Activated naive CD8-positive, alpha-beta T cell treated with anti-CD3 and anti-CD28 coated beads, Interleukin-2, amount 50 U/mL, for 24 hours (primary cell): ENCODE measurements at regions not wholly inside any gene's neighbourhood (a gene's known extent, or its start where the extent isn't known, plus 50 kb on each side); places are given as distances from the start of the nearest gene placed in this dataset.

ENCODE experiments used
- ATAC-seq: fragments of 150-1000 bp; cut with Tn5 transposase; one replicate; pipeline ENCODE4 v1.10.0; 2021
- DNase-seq: peaks from one replicate; pipeline ENCODE4 v3.0.0; 2021
- H3K27ac Mint-ChIP-seq: one replicate; pipeline ENCODE4 v1.8.0; 2021; ENCODE audit warnings: mild to moderate bottlenecking, mixed read lengths
- H3K27me3 Mint-ChIP-seq: one replicate; pipeline ENCODE4 v1.8.0; 2021; ENCODE audit warnings: mixed read lengths
- H3K36me3 Mint-ChIP-seq: one replicate; pipeline ENCODE4 v1.8.0; 2021; ENCODE audit warnings: low read depth, mixed read lengths
- H3K4me1 Mint-ChIP-seq: one replicate; pipeline ENCODE4 v1.8.0; 2021; ENCODE audit warnings: mixed read lengths
- H3K4me3 Mint-ChIP-seq: one replicate; pipeline ENCODE4 v1.8.0; 2021; ENCODE audit warnings: mild to moderate bottlenecking, moderate library complexity, mixed read lengths
- H3K9me3 Mint-ChIP-seq: one replicate; pipeline ENCODE4 v1.8.0; 2021; ENCODE audit warnings: mixed read lengths

DNA sequence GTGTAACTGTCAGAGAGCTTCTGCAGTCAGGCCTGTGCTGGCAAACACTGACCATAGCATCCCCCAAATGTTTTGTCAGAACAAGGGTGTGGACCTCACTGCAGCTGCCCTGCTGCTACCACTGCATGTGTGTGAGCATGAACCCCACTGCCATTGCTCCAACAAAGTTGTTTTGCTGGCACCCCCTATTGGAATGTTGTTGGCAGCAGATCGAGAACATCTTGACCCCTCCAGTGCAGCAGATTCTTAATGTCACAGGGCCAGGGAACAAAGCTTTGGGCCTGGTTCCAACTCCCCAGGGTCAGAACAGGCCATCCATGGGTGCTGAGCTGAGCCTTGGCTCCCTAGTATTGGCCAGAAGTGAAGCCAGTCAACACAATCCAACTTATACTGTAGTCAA is 1537.4 kb downstream of the NCAM2 start:
- Mint-ChIP-seq H3K4me1 (peaks cover 8% of the 10 kb centered on the region), H3K9me3 (peaks cover 39% of the 10 kb centered on the region), H3K27ac (no peak overlapping the region), H3K27me3 (no peaks in the 10 kb centered on the region), H3K36me3 (no peaks in the 10 kb centered on the region), H3K4me3 (no peak overlapping the region)
- ATAC-seq, result no peak
- DNase-seq, result no peak

DNA sequence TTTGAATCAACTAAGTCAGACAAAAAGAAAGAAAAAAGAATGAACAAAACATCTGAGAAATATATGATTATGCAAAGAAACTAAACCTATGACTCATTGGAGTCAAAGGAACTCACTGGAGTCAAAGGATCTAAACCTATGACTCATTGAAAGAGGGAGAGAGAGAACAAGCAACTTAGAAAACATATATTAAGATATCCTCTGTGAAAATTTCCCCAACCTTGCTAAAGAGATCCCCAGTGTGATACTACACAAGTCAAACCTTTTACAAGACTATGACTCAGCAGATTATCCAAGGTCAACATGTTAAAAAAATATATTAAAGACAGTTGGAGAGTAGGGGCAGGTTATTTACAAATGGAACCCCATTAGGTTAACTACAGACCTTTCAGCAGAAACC is 1538.3 kb downstream of the NCAM2 start:
- ATAC-seq (peak; percentile 68), DNase-seq (no peak)
- Mint-ChIP-seq H3K4me3 (no peak overlapping the region), H3K27ac (no peak overlapping the region), H3K4me1 (peaks cover 8% of the 10 kb centered on the region), H3K9me3 (peaks cover 39% of the 10 kb centered on the region), H3K36me3 (no peaks in the 10 kb centered on the region), H3K27me3 (no peaks in the 10 kb centered on the region)

DNA sequence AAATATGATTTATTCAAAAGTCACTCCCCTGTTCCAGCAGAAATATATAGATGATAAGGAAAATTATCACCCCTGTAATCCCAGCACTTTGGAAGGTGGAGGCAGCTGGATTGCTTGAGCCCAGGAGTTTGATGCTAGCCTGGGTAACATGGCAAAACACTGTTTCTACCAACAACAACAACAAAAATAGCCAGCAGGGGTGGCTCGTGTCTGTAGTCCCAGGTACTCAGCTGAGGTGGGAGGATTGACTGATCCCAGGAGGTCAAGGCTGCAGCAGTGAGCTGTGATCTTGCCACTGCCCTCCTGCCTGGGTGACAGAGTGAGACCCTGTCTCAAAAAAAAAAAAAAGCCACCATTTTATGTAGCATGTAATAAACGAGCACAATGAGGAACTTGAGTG is 1546.5 kb downstream of the NCAM2 start:
- no peak overlapping the region for H3K4me3 Mint-ChIP-seq
- no peak for DNase-seq
- H3K4me1 Mint-ChIP-seq, result no peaks in the 10 kb centered on the region
- H3K9me3 Mint-ChIP-seq, result peaks cover 4% of the 10 kb centered on the region
- ATAC-seq, result no peak
- H3K27me3 Mint-ChIP-seq, result no peaks in the 10 kb centered on the region
- no peaks in the 10 kb centered on the region for H3K36me3 Mint-ChIP-seq
- no peak overlapping the region for H3K27ac Mint-ChIP-seq

DNA sequence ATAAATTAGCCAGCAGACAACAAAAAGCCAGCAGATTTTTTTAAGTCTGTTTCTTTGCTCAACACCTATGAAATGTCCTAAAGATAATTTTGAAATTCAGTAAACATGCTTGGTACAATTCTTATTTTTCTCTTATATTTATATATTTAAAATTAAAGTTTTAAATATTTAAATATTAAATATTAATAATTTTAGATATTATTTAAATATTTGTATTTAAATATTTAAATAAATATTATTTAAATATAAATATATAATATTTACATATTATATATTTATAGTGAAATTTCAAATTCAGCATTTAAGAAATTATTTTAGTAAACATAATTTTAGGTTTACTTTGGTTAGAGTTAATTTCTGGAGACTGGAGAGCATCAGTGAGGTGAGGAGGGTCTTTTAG is 1554.2 kb downstream of the NCAM2 start:
- no peaks in the 10 kb centered on the region for H3K9me3 Mint-ChIP-seq
- H3K27me3 Mint-ChIP-seq, result no peaks in the 10 kb centered on the region
- no peak overlapping the region for H3K4me3 Mint-ChIP-seq
- H3K27ac Mint-ChIP-seq, result no peak overlapping the region
- H3K4me1 Mint-ChIP-seq, result no peaks in the 10 kb centered on the region
- no peak for DNase-seq
- H3K36me3 Mint-ChIP-seq, result no peaks in the 10 kb centered on the region
- ATAC-seq, result no peak

DNA sequence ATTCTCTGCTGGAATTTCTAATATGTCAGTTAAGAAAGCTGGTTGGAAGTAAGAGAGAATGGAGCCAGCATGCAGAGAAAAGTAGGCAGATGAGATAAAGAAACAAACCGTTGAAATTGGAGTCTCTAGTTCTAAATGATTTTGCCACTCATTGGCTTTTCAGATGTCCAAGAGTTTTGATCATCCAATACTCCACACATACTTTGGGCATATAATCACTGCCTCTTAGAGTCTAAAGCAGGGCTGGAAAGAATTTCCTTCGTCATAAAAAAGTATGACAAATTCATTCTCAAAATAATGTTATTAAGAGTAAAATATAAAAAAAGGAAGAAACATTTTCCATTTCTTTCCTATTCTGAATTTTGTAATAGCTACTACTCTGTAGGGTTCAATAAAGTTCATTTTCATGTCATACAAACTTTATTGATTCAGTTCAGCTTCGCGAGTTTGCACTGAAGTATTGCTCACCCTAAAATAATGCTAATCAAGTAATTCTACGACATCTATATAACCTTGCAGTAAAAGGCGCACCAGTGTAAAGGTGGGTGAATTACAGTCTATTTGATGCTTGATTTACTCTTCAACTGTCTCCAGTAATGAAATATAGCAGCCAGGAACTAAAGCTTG is 1556.6 kb downstream of the NCAM2 start:
- no peaks in the 10 kb centered on the region for H3K36me3 Mint-ChIP-seq
- DNase-seq (no peak), ATAC-seq (no peak)
- H3K4me1 Mint-ChIP-seq, result no peaks in the 10 kb centered on the region
- H3K9me3 Mint-ChIP-seq, result peaks cover 5% of the 10 kb centered on the region
- no peaks in the 10 kb centered on the region for H3K27me3 Mint-ChIP-seq
- no peak overlapping the region for H3K4me3 Mint-ChIP-seq
- H3K27ac Mint-ChIP-seq, result no peak overlapping the region

DNA sequence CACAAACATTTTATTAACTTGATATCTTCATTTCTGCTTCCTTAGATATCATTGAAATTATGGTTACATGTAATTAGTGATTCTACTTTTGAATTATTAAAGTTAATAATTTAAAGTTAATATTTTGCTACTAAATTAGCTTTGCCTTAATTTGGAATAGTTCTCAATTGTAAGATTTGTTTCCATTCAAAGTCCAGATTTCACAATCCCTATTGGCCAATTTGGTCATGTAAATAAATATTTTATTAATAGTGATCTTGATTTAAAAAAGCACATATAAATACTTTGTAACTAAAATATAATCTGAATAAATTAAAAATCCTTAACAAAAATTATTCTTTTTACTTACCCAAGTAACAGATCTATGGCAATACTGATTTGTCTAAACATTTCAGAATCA is 1558.6 kb downstream of the NCAM2 start:
- Mint-ChIP-seq H3K27me3 (no peaks in the 10 kb centered on the region), H3K4me3 (no peak overlapping the region), H3K27ac (no peak overlapping the region), H3K9me3 (peaks cover 7% of the 10 kb centered on the region), H3K4me1 (no peaks in the 10 kb centered on the region), H3K36me3 (no peaks in the 10 kb centered on the region)
- DNase-seq, result no peak
- no peak for ATAC-seq

DNA sequence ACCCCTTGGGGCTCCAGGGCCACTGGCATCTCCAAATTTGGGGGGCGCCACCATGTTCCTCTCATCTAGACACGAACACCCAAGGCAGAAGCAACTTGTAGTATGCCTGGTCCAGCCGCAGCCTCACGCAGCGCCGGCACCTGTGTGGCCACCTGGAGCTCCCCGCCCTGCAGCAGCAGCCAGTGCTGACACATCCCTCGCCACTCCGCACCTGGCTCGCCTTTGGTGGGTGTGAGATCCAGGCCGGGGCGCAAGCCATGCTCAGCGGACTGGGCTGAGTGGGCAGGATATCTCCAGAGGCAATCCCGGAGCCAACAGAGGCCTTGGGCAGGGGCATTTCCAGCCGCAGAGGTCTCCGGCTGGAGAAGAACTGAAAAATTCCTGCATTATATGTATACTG is 1563.7 kb downstream of the NCAM2 start:
- Mint-ChIP-seq H3K36me3 (no peaks in the 10 kb centered on the region), H3K27me3 (no peaks in the 10 kb centered on the region)

DNA sequence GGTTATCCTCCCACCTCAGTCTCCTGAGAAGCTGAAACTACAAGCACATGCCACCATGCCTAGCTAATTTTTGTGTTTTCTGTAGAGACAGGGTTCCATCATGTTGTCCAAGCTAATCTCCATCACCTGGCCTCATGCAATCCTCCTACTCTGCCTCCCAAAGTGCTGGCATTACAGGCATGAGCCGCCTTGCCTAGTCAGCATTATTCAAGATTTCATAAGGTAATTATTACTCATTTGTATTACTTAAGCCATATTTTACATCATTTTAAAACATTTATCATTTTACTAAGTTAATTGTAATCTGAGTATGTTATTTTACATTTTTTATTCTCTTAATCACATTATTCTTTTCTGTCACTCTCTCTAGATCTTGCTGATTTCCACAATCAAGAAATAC is 1575.6 kb downstream of the NCAM2 start:
- Mint-ChIP-seq H3K4me3 (no peak overlapping the region), H3K36me3 (no peaks in the 10 kb centered on the region), H3K27me3 (no peaks in the 10 kb centered on the region), H3K9me3 (no peaks in the 10 kb centered on the region), H3K27ac (no peak overlapping the region), H3K4me1 (no peaks in the 10 kb centered on the region)
- ATAC-seq (no peak), DNase-seq (no peak)

More for the DNA sequence above, 1563.7 kb downstream of the NCAM2 start:
- Mint-ChIP-seq H3K4me3 (no peak overlapping the region), H3K27ac (no peak overlapping the region), H3K4me1 (no peaks in the 10 kb centered on the region), H3K9me3 (peaks cover 7% of the 10 kb centered on the region)
- DNase-seq (no peak), ATAC-seq (no peak)

DNA sequence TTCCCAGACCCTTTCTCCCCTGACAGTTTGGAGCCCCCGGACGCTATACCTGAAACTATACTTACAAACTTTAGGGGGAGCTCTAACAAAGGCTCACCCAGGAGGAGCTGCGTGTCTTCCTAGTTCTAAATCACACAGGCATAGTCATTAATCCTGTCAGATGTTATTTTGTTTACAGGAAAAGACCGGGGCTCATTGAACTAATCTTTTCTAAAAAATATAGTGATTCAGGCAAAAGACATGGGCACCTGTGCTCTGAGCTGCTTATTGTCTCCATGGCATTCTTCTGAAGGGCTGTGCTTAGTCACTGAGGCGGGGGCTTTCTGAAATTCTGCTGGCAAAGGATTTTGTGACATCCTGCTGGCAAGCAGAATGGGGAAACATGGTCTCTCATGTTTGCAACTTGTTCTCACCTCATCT is 1577.0 kb downstream of the NCAM2 start:
- Mint-ChIP-seq H3K9me3 (no peaks in the 10 kb centered on the region), H3K27me3 (no peaks in the 10 kb centered on the region), H3K27ac (no peak overlapping the region), H3K4me3 (no peak overlapping the region), H3K36me3 (no peaks in the 10 kb centered on the region), H3K4me1 (no peaks in the 10 kb centered on the region)
- DNase-seq (no peak), ATAC-seq (no peak)

DNA sequence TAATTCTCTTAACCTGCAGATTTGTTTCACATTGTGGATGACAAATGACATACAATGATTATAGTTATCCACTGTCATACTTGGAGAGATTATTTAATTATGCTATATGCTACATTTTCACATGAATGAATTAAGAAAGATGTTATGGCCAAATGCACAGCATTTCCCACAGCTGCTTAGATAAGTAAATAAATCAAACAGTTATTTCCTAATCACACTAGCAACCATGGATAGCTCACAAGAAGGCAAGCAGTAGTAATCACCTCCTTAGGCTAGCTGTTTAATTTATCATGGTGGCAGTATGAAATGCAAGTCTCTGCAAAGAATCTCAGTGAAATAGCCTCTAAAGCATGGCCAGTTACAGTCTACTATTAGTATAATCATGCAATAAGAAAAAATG is 1581.5 kb downstream of the NCAM2 start:
- Mint-ChIP-seq H3K4me3 (no peak overlapping the region), H3K27ac (no peak overlapping the region), H3K36me3 (no peaks in the 10 kb centered on the region), H3K27me3 (no peaks in the 10 kb centered on the region), H3K4me1 (no peaks in the 10 kb centered on the region), H3K9me3 (no peaks in the 10 kb centered on the region)
- no peak for ATAC-seq
- no peak for DNase-seq

DNA sequence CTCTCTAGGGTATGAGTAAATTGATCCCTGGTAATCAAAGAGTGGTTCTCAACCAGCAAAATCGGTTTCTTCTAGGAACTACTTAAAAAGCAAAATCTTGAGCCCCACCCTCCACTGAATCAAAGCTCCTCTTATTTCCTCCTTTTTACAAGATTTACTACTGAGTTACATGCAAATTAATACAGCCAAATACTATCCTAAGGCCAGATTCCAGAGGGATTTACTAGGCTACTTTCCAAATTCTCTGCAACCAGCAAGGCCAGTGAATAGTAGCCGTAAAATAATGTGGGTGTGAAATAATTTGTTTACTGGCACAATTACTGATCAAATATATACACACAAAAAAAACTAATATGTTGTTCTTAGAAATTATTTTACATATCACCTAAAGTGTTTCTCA is 1583.8 kb downstream of the NCAM2 start:
- Mint-ChIP-seq H3K9me3 (no peaks in the 10 kb centered on the region), H3K4me1 (no peaks in the 10 kb centered on the region), H3K4me3 (no peak overlapping the region), H3K27ac (no peak overlapping the region), H3K36me3 (no peaks in the 10 kb centered on the region), H3K27me3 (no peaks in the 10 kb centered on the region)
- DNase-seq (no peak), ATAC-seq (no peak)

DNA sequence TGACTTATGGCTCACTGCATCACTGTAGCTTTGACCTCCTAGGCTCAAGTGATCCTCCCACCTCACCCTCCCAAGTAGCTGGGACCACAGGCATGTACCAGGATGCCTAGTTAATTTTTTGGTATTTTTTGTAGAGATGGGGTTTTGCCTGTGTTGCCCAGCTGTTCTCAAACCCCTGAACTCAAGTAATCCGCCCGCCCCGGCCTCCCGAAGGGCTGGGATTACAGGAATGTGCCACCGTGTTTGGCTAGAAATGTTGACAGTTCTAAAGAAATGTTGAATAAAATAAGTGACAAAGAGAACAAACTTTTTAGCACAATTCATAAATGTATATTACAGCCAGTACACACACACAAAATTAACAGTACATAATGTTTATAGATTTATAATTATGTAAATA is 1586.1 kb downstream of the NCAM2 start:
- Mint-ChIP-seq H3K36me3 (no peaks in the 10 kb centered on the region), H3K27ac (no peak overlapping the region), H3K9me3 (peaks cover 2% of the 10 kb centered on the region), H3K27me3 (no peaks in the 10 kb centered on the region), H3K4me1 (no peaks in the 10 kb centered on the region), H3K4me3 (no peak overlapping the region)
- DNase-seq (no peak), ATAC-seq (no peak)

DNA sequence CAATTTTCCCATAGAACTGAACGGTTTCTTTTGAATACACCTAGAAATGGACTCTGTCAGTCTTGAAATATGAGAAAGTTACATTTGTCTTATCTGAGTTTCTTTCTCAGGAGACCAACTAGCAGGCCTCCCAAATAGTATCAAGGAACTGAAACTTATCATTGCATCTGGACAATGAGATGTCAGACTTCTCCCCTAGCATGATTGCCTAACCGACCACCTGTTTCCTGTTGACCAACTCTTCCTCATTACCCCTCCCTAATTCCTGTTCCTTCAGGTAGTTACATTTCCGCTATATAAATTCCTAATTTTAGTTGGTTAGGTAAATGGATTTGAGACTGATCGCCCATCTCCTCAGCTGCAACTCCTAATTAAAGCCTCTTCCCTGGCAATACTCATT is 1587.3 kb downstream of the NCAM2 start:
- Mint-ChIP-seq H3K4me1 (no peaks in the 10 kb centered on the region), H3K27me3 (no peaks in the 10 kb centered on the region), H3K27ac (no peak overlapping the region), H3K36me3 (no peaks in the 10 kb centered on the region), H3K4me3 (no peak overlapping the region), H3K9me3 (peaks cover 4% of the 10 kb centered on the region)
- ATAC-seq, result no peak
- no peak for DNase-seq

DNA sequence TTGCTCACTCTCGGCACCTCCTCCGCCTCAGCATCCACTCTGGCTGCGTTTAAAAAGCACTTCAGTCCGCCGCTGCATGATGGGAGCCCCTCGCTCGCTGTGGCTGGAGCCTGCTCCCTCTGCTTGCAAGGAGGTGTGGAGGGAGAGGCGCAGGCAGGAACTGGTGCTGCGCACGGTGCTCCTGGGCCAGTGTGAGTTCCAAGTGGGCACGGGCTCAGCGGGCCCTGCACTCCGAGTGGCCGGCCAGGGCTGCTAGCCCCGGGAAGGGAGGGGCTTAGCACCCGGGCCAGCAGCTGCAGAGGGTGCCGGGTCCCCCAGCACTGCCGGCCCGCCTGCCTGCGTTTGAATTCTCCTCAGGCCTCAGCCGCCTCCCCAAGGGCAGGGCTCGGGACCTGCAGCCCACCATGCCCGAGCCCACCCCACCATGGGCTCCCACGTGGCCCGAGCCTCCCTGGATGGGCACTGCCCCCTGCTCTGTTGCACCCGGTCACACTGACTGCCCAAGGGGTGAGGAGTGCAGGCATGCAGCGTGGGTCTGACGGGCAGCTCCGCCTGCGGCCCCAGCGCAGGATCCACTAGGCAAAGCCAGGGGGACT is 1599.5 kb downstream of the NCAM2 start:
- Mint-ChIP-seq H3K36me3 (no peaks in the 10 kb centered on the region), H3K9me3 (peaks cover 15% of the 10 kb centered on the region), H3K4me1 (no peaks in the 10 kb centered on the region), H3K27ac (no peak overlapping the region), H3K27me3 (no peaks in the 10 kb centered on the region), H3K4me3 (no peak overlapping the region)
- DNase-seq (no peak), ATAC-seq (no peak)

DNA sequence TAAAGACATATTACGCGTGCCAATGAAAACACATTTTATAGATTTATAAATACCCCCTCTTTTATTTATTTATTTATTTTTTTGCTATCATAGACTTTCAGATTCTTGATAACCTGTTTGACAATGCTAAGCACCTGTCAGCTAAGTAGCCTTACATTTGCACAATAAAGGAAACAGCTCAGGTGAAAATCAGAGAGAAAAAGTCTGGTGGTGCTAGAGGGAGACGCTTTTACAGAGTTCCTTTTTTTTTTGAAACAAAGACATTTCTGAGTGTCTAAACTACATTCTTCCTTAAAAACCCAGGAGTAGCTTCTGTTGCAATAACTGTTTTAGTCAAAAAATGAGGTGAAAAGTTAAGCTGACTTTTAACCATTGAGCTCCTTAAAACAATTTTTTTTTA is 1611.6 kb downstream of the NCAM2 start:
- Mint-ChIP-seq H3K27ac (no peak overlapping the region), H3K36me3 (no peaks in the 10 kb centered on the region)

DNA sequence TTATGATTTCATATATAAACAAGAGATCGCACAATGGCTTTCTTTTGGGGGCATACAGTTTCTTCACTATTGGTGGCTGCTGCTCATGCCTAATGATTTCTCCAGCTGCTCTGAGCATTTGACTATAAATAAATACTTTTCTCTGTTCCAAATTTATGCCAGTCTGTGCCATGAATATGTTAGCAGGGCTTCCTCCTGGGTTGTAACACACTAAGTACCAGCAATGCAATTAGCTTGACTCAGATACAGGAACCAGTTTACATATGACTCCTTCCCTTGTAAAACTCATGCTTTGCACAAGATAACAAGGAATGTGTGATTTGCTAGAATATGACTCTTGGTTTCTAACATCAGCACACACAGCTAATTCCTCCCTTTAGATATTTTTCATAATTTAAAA is 1629.7 kb downstream of the NCAM2 start:
- no peak for DNase-seq
- Mint-ChIP-seq H3K36me3 (no peaks in the 10 kb centered on the region), H3K4me3 (no peak overlapping the region), H3K9me3 (no peaks in the 10 kb centered on the region), H3K27ac (no peak overlapping the region), H3K27me3 (no peaks in the 10 kb centered on the region), H3K4me1 (no peaks in the 10 kb centered on the region)
- no peak for ATAC-seq

More for the DNA sequence above, 1611.6 kb downstream of the NCAM2 start:
- H3K4me1 Mint-ChIP-seq, result no peaks in the 10 kb centered on the region
- DNase-seq, result no peak
- no peaks in the 10 kb centered on the region for H3K27me3 Mint-ChIP-seq
- peaks cover 5% of the 10 kb centered on the region for H3K9me3 Mint-ChIP-seq
- no peak for ATAC-seq
- H3K4me3 Mint-ChIP-seq, result no peak overlapping the region
